ENCODE measurements at regions not wholly inside any gene's neighbourhood (a gene's known extent, or its start where the extent isn't known, plus 50 kb on each side); places are given as distances from the start of the nearest gene placed in this dataset.

DNA sequence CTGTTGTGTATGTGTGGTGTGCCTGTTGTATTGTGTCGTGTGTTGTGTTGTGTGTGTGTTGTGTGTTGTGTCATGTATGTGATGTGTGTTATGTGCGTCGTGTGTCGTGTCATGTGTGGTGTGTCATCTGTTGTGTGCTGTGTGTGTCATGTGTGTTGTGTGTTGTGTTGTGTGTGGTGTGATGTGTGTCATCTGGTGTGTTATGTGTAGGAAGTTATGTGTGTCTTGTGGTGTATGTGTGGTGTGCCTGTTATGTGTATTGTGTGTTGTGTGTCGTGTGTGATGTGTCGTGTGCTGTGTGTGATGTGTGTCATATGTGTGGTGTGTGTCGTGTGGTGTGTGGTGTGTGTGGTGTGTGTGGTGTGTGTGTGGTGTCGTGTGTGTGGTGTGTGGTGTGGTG lies 145.2 kb downstream of the DNAJB6 start:
- H3K27ac ChIP-seq (ENCODE audit: low read depth, low read length): no peak overlapping the region
- no peak overlapping the region for H3K9ac ChIP-seq (ENCODE audit: low read depth in 1 of 2, low read length in 2 of 2)
- peaks cover 0 to 4% of the 10 kb centered on the region in 2 donors for H3K4me1 ChIP-seq (ENCODE audit: control insufficient read depth in 1 of 2, insufficient read depth in 2 of 2, low read length in 2 of 2)
- no peak overlapping the region for H3K4me3 ChIP-seq (ENCODE audit: low read depth in 1 of 2, low read length in 2 of 2)
- no peaks in the 10 kb centered on the region for H3K27me3 ChIP-seq (ENCODE audit: control insufficient read depth in 1 of 2, insufficient read depth in 2 of 2, low read length in 2 of 2)
- H3K36me3 ChIP-seq (ENCODE audit: control insufficient read depth in 1 of 2, insufficient read depth in 2 of 2, low read length in 2 of 2): no peaks in the 10 kb centered on the region
- H3K9me3 ChIP-seq (ENCODE audit: control insufficient read depth in 1 of 2, low read length in 2 of 2): peaks cover 0 to 2% of the 10 kb centered on the region in 2 donors

DNA sequence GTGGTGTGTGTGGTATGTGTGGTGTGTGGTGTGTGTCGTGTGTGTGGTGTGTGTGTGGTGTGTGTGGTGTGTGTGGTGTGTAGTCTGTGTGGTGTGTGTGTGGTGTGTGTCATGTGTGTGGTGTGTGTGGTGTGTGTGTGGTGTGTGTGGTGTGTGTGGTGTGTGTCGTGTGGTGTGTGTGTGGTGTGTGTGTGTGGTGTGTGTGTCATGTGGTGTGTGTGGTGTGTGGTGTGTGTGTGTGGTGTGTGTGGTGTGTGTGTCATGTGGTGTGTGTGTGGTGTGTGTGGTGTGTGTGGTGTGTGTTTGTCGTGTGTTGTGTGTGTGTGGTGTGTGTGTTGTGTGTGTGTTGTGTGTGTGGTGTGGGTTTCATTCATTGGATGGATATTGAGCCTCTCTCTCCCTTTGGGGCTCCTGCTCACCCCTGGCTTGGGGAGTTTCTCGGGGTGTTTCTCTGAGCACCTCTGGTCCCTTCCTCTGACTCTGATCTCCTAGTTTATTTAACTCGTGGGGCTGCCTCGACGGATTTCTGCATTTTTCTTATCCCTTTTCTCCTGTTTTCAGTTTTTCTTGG lies 145.8 kb downstream of the DNAJB6 start:
- no peaks in the 10 kb centered on the region for H3K36me3 ChIP-seq (ENCODE audit: control insufficient read depth in 1 of 2, insufficient read depth in 2 of 2, low read length in 2 of 2)
- H3K9me3 ChIP-seq (ENCODE audit: control insufficient read depth in 1 of 2, low read length in 2 of 2): peaks cover 0 to 2% of the 10 kb centered on the region in 2 donors
- no peaks in the 10 kb centered on the region for H3K27me3 ChIP-seq (ENCODE audit: control insufficient read depth in 1 of 2, insufficient read depth in 2 of 2, low read length in 2 of 2)
- H3K4me1 ChIP-seq (ENCODE audit: control insufficient read depth in 1 of 2, insufficient read depth in 2 of 2, low read length in 2 of 2): peaks cover 0 to 4% of the 10 kb centered on the region in 2 donors
- no peak overlapping the region for H3K4me3 ChIP-seq (ENCODE audit: low read depth in 1 of 2, low read length in 2 of 2)
- H3K9ac ChIP-seq (ENCODE audit: low read depth in 1 of 2, low read length in 2 of 2): no peak overlapping the region
- no peak overlapping the region for H3K27ac ChIP-seq (ENCODE audit: low read depth, low read length)

DNA sequence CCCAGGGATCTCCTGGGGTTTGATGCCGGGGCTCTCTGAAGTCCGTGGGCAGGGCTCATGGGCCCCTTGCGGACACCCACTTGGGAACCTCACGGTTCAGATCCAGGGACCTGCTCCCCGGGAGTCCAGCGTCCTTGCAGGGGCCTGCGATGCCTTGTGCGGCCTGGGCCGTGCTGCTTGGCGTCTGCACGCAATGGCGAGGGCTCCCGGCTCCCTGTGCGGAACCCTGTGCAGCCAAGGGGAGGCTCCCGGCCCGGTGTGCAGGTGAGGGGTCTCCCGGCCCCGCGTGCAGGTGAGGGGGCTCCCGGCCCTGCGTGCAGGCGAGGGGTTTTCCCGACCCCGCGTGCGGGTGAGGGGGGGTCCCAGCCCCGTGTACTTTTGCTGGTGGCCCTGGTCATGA lies 146.7 kb downstream of the DNAJB6 start:
- Histone ChIP-seq H3K4me1 (ENCODE audit: control insufficient read depth in 1 of 2, insufficient read depth in 2 of 2, low read length in 2 of 2) (no peaks in the 10 kb centered on the region), H3K36me3 (ENCODE audit: control insufficient read depth in 1 of 2, insufficient read depth in 2 of 2, low read length in 2 of 2) (no peaks in the 10 kb centered on the region), H3K9me3 (ENCODE audit: control insufficient read depth in 1 of 2, low read length in 2 of 2) (peaks cover 0 to 2% of the 10 kb centered on the region in 2 donors), H3K27ac (ENCODE audit: low read depth, low read length) (no peak overlapping the region), H3K27me3 (ENCODE audit: control insufficient read depth in 1 of 2, insufficient read depth in 2 of 2, low read length in 2 of 2) (no peaks in the 10 kb centered on the region), H3K4me3 (ENCODE audit: low read depth in 1 of 2, low read length in 2 of 2) (no peak overlapping the region), H3K9ac (ENCODE audit: low read depth in 1 of 2, low read length in 2 of 2) (no peak overlapping the region)

DNA sequence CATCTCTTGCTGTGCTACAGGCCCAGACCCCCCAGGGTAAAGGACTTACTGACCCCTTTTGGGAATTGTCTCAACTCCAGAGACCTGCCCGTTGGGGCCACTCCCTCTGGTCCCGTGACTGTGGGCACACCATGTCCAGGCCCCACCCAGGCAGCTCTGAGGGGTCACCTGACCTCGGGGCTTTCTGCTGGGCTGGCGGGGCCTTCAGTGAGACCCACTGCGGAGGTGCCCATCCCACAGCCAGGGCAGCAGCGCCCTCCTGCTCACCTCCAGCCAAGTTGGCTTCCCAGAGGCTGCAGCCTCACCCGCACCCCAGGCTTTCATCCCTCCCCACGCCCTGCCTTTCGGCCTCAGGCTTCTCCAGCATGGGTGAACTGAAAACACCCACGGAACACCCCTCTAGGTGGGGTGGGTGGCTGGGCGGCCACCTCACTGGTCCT lies 147.2 kb downstream of the DNAJB6 start:
- Histone ChIP-seq H3K36me3 (ENCODE audit: control insufficient read depth in 1 of 2, insufficient read depth in 2 of 2, low read length in 2 of 2) (no peaks in the 10 kb centered on the region), H3K4me1 (ENCODE audit: control insufficient read depth in 1 of 2, insufficient read depth in 2 of 2, low read length in 2 of 2) (no peaks in the 10 kb centered on the region), H3K27ac (ENCODE audit: low read depth, low read length) (no peak overlapping the region), H3K4me3 (ENCODE audit: low read depth in 1 of 2, low read length in 2 of 2) (no peak overlapping the region), H3K9me3 (ENCODE audit: control insufficient read depth in 1 of 2, low read length in 2 of 2) (peaks cover 0 to 2% of the 10 kb centered on the region in 2 donors), H3K27me3 (ENCODE audit: control insufficient read depth in 1 of 2, insufficient read depth in 2 of 2, low read length in 2 of 2) (no peaks in the 10 kb centered on the region), H3K9ac (ENCODE audit: low read depth in 1 of 2, low read length in 2 of 2) (no peak overlapping the region)

DNA sequence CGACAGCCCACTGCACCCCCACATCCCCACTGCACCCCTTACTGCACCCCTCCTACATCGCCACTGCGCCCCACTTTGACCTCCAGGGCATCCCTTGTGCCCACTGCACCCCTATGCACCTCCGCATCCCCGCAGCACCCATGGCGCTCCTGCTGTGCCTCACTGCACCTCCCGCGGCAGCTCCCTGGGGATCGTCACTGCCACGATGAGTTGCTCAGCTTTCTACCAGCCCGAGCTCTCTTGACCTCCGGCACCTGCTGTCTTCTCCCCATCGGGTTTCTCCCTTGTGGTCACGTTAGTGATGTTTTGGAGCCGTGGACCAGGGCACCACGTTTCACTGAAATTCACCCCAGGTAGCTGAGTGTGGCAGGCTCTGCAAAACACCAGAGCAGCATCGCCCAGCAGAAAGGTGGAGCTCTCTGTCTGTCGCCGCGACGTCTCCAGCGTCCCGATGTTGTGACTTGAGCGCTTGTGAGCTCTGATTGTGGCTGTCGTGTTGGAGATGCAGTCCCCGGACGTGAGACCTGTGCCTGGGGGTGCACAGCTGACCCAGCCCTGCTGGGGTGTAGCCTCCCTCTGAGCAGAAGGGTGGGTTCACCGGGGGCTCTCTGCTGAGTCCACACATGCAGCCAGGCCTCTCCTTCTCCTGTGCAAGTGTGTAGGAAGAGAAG lies 147.7 kb downstream of the DNAJB6 start:
- Histone ChIP-seq H3K9ac (ENCODE audit: low read depth in 1 of 2, low read length in 2 of 2) (no peak overlapping the region), H3K9me3 (ENCODE audit: control insufficient read depth in 1 of 2, low read length in 2 of 2) (peaks cover 0 to 2% of the 10 kb centered on the region in 2 donors), H3K27ac (ENCODE audit: low read depth, low read length) (no peak overlapping the region), H3K4me1 (ENCODE audit: control insufficient read depth in 1 of 2, insufficient read depth in 2 of 2, low read length in 2 of 2) (no peaks in the 10 kb centered on the region), H3K4me3 (ENCODE audit: low read depth in 1 of 2, low read length in 2 of 2) (no peak overlapping the region), H3K36me3 (ENCODE audit: control insufficient read depth in 1 of 2, insufficient read depth in 2 of 2, low read length in 2 of 2) (no peaks in the 10 kb centered on the region), H3K27me3 (ENCODE audit: control insufficient read depth in 1 of 2, insufficient read depth in 2 of 2, low read length in 2 of 2) (no peaks in the 10 kb centered on the region)

DNA sequence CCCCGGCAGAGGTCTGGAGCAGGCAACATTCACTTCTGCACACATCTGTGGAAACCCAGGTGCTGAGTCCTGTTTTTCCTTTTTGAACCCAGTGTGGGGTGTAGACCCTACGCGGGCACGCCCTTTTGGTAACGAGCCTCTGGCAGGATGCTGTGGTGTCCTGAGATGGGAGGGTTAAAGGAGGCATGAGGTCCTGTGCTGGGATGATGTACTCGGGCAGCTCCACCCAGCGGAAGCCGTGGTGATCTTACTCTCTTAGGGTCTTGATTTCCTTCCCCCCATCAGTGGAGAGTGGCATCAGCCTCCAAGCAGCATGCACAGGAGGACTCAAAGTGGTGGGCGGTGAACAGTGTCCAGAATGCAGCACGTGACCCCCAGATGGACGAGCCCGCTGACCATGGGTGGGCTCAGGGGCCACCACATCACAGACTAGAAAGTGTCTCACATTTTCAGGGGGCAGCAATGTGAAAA lies 148.6 kb downstream of the DNAJB6 start:
- no peak overlapping the region for H3K27ac ChIP-seq (ENCODE audit: low read depth, low read length)

DNA sequence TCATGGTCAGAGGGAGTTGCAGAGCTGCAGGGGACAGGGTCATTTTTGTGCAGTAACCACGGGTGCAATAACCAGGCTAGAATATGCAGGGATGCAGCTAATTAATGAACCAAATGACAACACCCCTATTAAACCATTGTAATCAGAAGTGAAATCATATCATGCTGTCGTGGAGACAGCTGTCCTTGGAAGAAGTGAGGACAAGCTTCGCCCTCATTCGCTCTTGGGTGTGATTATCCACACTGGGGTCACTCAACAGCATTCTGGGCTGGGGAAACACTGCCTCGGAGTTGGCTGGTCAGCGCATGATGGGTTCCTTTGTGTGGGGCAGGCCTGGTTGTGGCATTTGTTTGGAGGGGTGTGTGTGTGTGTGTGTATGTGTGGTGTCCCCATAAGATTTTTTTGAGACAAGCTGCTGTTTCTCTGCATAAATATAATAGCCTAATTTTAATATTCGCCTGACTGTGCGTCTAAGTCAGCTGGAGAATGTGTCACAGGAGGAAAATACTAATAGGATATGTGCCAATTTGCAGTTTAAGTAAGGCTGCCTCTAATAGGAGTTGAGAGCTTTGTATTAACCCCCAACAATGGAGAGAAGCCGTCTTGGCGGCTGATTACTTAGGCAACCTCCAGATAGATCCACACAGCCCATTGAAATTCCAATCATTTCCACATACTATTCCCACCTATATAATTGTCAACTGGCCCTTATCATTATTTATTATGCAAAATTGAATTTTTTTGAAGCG lies 149.4 kb downstream of the DNAJB6 start:
- H3K27me3 ChIP-seq (ENCODE audit: control insufficient read depth in 1 of 2, insufficient read depth in 2 of 2, low read length in 2 of 2): no peaks in the 10 kb centered on the region
- H3K9ac ChIP-seq (ENCODE audit: low read depth in 1 of 2, low read length in 2 of 2): no peak overlapping the region
- no peaks in the 10 kb centered on the region for H3K36me3 ChIP-seq (ENCODE audit: control insufficient read depth in 1 of 2, insufficient read depth in 2 of 2, low read length in 2 of 2)
- no peaks in the 10 kb centered on the region for H3K4me1 ChIP-seq (ENCODE audit: control insufficient read depth in 1 of 2, insufficient read depth in 2 of 2, low read length in 2 of 2)
- peaks cover 0 to 2% of the 10 kb centered on the region in 2 donors for H3K9me3 ChIP-seq (ENCODE audit: control insufficient read depth in 1 of 2, low read length in 2 of 2)
- no peak overlapping the region for H3K4me3 ChIP-seq (ENCODE audit: low read depth in 1 of 2, low read length in 2 of 2)
- H3K27ac ChIP-seq (ENCODE audit: low read depth, low read length): no peak overlapping the region

More for the DNA sequence above, 148.6 kb downstream of the DNAJB6 start:
- Histone ChIP-seq H3K36me3 (ENCODE audit: control insufficient read depth in 1 of 2, insufficient read depth in 2 of 2, low read length in 2 of 2) (no peaks in the 10 kb centered on the region), H3K4me1 (ENCODE audit: control insufficient read depth in 1 of 2, insufficient read depth in 2 of 2, low read length in 2 of 2) (no peaks in the 10 kb centered on the region), H3K9ac (ENCODE audit: low read depth in 1 of 2, low read length in 2 of 2) (no peak overlapping the region), H3K27me3 (ENCODE audit: control insufficient read depth in 1 of 2, insufficient read depth in 2 of 2, low read length in 2 of 2) (no peaks in the 10 kb centered on the region), H3K9me3 (ENCODE audit: control insufficient read depth in 1 of 2, low read length in 2 of 2) (peaks cover 0 to 2% of the 10 kb centered on the region in 2 donors), H3K4me3 (ENCODE audit: low read depth in 1 of 2, low read length in 2 of 2) (no peak overlapping the region)

DNA sequence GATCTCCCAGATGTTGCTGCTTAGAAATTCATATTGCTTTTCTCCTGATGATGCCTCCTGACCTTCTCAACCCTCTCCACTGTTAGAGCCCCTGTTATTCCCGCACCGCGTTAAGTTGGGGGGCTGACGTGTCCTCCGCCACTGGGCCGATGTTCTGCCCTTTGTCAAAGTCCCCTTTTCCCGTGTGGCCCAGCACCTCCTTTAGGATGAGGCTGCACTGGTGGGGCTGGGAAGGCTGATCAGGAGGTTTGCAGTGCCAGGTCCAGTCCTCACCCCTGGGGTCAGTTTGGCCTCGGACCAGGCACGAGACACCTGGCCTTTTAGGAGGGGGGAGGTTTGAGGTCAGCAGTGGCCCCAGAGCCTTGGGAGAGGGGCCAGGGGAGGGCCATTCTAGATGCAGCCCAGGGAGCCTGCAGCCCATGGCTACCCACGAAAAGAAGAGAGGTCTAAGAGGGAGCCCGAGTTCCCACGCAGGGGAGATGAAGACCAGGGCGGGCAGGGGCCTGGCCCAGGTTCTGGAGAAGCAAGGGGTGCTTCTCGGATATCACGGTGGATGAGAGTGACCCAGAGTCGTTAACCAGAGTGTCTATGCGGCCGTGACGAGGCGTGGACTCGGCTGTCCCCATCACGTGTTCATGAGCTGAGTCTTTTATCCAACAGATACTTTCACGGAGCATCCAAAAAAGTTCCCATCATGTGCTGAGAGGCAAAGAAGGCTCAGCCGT lies 150.4 kb downstream of the DNAJB6 start:
- Histone ChIP-seq H3K9ac (ENCODE audit: low read depth in 1 of 2, low read length in 2 of 2) (no peak overlapping the region), H3K27ac (ENCODE audit: low read depth, low read length) (no peak overlapping the region), H3K4me3 (ENCODE audit: low read depth in 1 of 2, low read length in 2 of 2) (no peak overlapping the region), H3K9me3 (ENCODE audit: control insufficient read depth in 1 of 2, low read length in 2 of 2) (no peaks in the 10 kb centered on the region), H3K4me1 (ENCODE audit: control insufficient read depth in 1 of 2, insufficient read depth in 2 of 2, low read length in 2 of 2) (no peaks in the 10 kb centered on the region), H3K36me3 (ENCODE audit: control insufficient read depth in 1 of 2, insufficient read depth in 2 of 2, low read length in 2 of 2) (no peaks in the 10 kb centered on the region), H3K27me3 (ENCODE audit: control insufficient read depth in 1 of 2, insufficient read depth in 2 of 2, low read length in 2 of 2) (no peaks in the 10 kb centered on the region)

DNA sequence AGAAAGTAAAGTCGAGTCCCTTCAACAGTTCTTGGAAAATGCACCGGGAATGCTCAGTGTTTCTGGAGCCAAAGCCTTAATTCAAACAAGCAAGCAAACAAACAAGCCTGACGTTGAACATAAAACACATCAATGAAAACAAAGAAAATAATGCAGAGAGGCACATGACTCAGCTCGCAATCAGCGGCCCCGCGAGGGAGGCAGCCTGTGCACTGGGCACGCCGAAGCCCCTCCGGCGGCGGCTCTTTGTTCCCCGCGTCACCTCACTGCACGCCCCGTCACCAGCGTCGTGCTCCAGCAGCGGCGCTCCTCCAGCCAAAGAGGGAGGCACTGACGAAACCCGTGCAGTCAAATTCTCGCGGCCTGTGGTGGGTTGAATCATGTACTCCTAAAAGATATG lies 151.5 kb downstream of the DNAJB6 start:
- Histone ChIP-seq H3K9ac (ENCODE audit: low read depth in 1 of 2, low read length in 2 of 2) (no peak overlapping the region), H3K4me3 (ENCODE audit: low read depth in 1 of 2, low read length in 2 of 2) (no peak overlapping the region), H3K27me3 (ENCODE audit: control insufficient read depth in 1 of 2, insufficient read depth in 2 of 2, low read length in 2 of 2) (no peaks in the 10 kb centered on the region), H3K9me3 (ENCODE audit: control insufficient read depth in 1 of 2, low read length in 2 of 2) (no peaks in the 10 kb centered on the region), H3K36me3 (ENCODE audit: control insufficient read depth in 1 of 2, insufficient read depth in 2 of 2, low read length in 2 of 2) (no peaks in the 10 kb centered on the region), H3K27ac (ENCODE audit: low read depth, low read length) (no peak overlapping the region), H3K4me1 (ENCODE audit: control insufficient read depth in 1 of 2, insufficient read depth in 2 of 2, low read length in 2 of 2) (no peaks in the 10 kb centered on the region)

DNA sequence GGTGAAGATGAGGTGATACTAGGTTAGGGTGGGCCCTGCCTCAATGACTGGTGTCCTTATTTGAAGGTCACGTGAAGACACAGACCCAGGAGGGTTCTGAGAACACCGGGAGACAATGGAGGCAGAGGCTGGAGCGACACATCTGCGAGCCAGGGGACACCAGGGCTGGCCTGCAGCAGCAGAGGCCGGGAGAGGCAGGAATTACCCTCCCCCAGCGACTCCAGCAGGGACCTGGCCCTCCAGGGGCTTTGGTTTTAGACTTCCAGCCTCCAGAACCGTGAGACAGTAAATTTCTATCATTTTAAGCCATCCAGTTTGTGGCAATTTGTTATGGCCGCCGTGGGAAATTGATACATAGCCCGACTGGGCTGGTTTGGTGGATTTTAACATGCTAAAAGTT lies 152.2 kb downstream of the DNAJB6 start:
- Histone ChIP-seq H3K9me3 (ENCODE audit: control insufficient read depth in 1 of 2, low read length in 2 of 2) (no peaks in the 10 kb centered on the region), H3K36me3 (ENCODE audit: control insufficient read depth in 1 of 2, insufficient read depth in 2 of 2, low read length in 2 of 2) (no peaks in the 10 kb centered on the region), H3K4me1 (ENCODE audit: control insufficient read depth in 1 of 2, insufficient read depth in 2 of 2, low read length in 2 of 2) (no peaks in the 10 kb centered on the region), H3K9ac (ENCODE audit: low read depth in 1 of 2, low read length in 2 of 2) (no peak overlapping the region), H3K27me3 (ENCODE audit: control insufficient read depth in 1 of 2, insufficient read depth in 2 of 2, low read length in 2 of 2) (no peaks in the 10 kb centered on the region), H3K4me3 (ENCODE audit: low read depth in 1 of 2, low read length in 2 of 2) (no peak overlapping the region), H3K27ac (ENCODE audit: low read depth, low read length) (no peak overlapping the region)

Data from duodenal mucosa (tissue), 2 donors.